Spinal cord (tissue), 9 donors: ENCODE measurements at regions not wholly inside any gene's neighbourhood (a gene's known extent, or its start where the extent isn't known, plus 50 kb on each side); places are given as distances from the start of the nearest gene placed in this dataset.
A peak's percentile ranks its signal among the peaks of the same experiment; 100 is the strongest.
"Not testable (repeated sequence)": the region's sequence is repeated elsewhere in the genome, so short reads cannot be mapped to it uniquely, and the experiment has no call there.

ENCODE experiments used
- DNase-seq, 6 donors: peaks; one replicate each; pipeline versions ENCODE4 v3.0.0 to v3.0.0-alpha.2; 2013 to 2015; ENCODE audit warnings: low spot score in 6 of 6, low read depth in 4 of 6
- H3K27ac ChIP-seq: one replicate; pipeline ENCODE4 v1.5.1; 2013; ENCODE audit warnings: low read depth, low read length, control low read depth
- H3K27me3 ChIP-seq: one replicate; pipeline ENCODE4 v1.6.1; 2013; ENCODE audit warnings: low read length; ENCODE audit not compliant: control insufficient read depth, insufficient read depth
- H3K36me3 ChIP-seq: one replicate; pipeline ENCODE4 v1.6.1; 2013; ENCODE audit warnings: low read length; ENCODE audit not compliant: control insufficient read depth, insufficient read depth
- H3K4me1 ChIP-seq: one replicate; pipeline ENCODE4 v1.6.1; 2013; ENCODE audit warnings: low read length; ENCODE audit not compliant: control insufficient read depth, insufficient read depth
- H3K4me3 ChIP-seq: one replicate; pipeline ENCODE4 v1.5.1; 2013; ENCODE audit warnings: low read depth, low read length, control low read depth
- H3K9me3 ChIP-seq: one replicate; pipeline ENCODE4 v1.6.1; 2013; ENCODE audit warnings: low read length; ENCODE audit not compliant: control insufficient read depth, insufficient read depth
- WGBS: methylation state at CpG from one replicate; pipeline ENCODE4 v1.1.5; 2013; ENCODE audit warnings: missing lambda C conversion rate; ENCODE audit not compliant: insufficient coverage; 5-methylcytosine and 5-hydroxymethylcytosine counted together
- donor health status: healthy.

DNA sequence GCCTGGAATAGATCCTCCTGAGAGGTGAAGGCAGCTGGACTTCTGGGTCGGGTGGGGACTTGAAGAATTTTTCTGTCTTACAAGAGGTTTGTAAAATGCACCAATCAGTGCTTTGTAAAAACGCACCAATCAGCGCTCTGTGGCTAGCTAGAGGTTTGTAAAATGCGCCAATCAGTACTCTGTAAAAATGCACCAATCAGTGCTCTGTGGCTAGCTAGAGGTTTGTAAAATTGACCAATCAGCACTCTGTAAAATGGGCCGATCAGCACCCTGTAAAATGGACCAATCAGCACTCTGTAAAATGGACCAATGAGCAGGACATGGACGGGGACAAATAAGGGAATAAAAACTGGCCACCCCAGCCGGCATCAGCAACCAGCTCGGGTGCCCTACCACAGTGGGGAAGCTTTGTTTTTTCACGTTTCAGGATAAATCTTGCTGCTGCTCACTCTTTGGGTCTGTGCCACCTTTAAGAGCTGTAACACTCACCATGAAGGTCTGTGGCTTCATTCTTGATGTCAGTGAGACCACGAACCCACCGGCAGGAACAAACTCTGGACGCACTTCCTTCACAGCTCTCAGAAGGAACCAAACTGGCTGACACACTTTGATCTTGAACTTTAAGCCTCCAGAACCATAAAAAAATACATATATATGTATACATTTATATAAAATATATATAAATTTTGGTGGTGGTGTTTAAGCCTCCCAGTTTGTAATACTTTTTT, 197.8 kb upstream of the SLCO3A1 start:
- not testable (repeated sequence) for H3K27me3 ChIP-seq, H3K9me3 ChIP-seq, H3K27ac ChIP-seq, H3K36me3 ChIP-seq, H3K4me1 ChIP-seq, H3K4me3 ChIP-seq, DNase-seq
- 86% methylated on average over 9 of the region's 12 CpGs for WGBS

DNA sequence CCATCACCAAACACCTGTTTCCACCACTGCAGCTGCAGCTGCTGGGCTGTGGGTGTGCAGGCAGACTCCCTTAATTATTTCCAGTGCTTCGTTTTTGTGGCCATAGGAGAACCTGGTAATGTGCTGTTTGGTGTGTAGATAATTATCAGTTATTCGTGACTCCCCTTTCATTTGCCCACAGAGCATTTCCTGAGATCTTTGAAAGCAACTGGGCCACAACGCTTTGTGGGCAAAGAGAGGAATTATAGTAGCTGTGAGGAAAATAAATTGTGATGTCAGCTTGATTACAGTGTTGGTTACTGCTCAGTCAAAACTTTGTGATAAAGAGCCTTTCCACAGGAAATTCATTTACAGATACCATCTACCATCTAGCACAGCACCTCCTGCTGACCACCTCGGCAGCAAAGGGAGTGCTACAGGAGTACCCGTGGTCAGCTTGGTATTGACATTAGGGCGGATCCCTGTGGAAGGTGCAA, 193.3 kb upstream of the SLCO3A1 start:
- no peak for DNase-seq
- no peak overlapping the region for H3K4me3 ChIP-seq
- H3K4me1 ChIP-seq, result no peaks in the 10 kb centered on the region
- no peak overlapping the region for H3K27ac ChIP-seq
- no peaks in the 10 kb centered on the region for H3K36me3 ChIP-seq
- no peaks in the 10 kb centered on the region for H3K9me3 ChIP-seq
- 56% methylated on average over 2 of the region's 6 CpGs for WGBS
- no peaks in the 10 kb centered on the region for H3K27me3 ChIP-seq

DNA sequence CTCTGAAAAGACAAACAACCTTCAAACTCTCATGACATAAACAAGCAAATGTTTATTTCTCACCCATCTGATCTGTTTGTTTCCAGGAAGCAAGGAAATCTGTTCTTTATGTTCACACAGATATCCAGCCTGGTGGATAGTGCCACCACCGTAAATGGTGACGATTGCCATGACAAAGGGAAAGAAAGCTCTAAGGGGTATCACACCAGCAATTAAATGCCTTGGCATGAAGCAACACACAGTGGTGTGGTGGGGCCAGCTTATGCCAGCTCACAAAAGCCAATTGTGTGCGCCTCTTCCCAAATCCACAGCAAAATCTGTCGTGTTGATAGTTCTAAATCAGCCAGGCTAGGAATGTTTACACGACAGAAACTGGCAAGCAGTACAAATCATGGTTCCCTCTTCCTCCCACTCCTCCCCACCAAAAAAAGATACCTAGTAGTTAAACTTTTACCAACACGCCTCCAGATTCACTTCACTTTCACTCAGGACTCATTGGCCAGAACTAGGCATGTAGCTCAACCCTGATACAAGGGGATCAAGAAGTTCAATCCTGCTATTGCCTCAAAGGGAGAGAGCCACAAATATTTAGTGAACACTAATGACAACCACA, 189.2 kb upstream of the SLCO3A1 start:
- H3K9me3 ChIP-seq, result no peaks in the 10 kb centered on the region
- peak in 2 of 6 donors; percentile 12 to 17 for DNase-seq
- H3K27ac ChIP-seq, result no peak overlapping the region
- H3K36me3 ChIP-seq, result no peaks in the 10 kb centered on the region
- no peaks in the 10 kb centered on the region for H3K27me3 ChIP-seq
- 38% methylated on average over 6 of the region's 6 CpGs for WGBS
- H3K4me3 ChIP-seq, result no peak overlapping the region
- H3K4me1 ChIP-seq, result no peaks in the 10 kb centered on the region

DNA sequence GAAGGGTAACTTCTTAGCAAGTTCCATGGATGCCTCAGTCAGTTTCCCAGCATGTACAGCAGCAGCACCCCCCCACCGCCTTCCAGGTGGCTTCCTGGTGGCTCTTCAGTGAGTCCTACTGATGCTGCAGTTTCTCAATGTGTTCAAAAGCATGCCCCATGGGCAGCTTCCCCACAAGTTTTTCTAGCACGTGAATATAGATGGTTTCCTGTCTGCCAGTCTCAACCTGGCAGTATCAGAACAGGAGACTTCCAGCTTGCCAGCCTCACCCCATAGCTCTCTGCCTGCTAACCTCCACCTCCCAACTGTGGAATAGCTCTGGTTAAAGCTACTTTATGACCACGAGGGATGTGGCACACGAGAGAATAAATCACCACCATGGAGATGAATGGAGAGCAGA, 188.3 kb upstream of the SLCO3A1 start:
- no peak for DNase-seq
- no peaks in the 10 kb centered on the region for H3K36me3 ChIP-seq
- no peaks in the 10 kb centered on the region for H3K27me3 ChIP-seq
- WGBS, result 97% methylated on average over 3 of the region's 4 CpGs
- H3K9me3 ChIP-seq, result no peaks in the 10 kb centered on the region
- H3K4me3 ChIP-seq, result no peak overlapping the region
- H3K4me1 ChIP-seq, result no peaks in the 10 kb centered on the region
- H3K27ac ChIP-seq, result no peak overlapping the region

DNA sequence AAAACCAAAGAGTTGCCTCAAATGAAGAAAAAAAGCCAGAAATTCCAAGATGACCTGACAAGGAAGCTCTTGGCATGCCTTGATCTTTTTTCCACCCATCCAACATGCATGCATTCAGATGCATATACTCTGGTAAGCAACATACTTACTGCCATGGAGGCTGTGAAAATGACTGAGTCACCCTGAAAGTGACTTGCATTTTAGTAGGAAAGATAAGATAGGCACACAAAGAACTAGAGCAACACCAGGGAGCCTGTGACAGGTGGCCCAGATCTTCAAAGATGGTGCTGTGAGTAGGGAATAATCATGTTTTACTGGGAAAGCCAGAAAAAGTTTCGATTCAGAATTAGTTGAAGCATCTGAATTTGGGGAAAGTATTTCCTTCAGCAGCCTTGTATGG, 185.1 kb upstream of the SLCO3A1 start:
- no peak overlapping the region for H3K27ac ChIP-seq

DNA sequence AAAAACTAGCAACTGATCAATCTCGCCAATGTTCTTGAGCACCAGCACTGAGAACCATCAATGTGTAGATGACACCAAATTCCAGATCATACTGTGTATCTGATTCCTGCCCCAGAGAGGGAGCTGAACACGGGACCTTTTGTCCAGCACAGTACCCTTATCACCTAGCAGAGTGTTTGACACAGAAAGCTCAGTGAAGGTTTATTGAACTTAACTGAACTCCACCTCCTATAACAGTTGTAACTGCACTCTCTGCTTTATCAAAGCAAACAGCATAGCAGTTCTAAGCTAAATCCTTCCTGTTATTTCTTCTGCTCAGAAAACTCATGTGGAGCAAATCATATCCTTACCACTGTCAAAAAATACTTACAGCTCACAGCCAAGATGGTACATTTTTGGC, 183.4 kb upstream of the SLCO3A1 start:
- 100% methylated on average over 1 of the region's 2 CpGs for WGBS
- DNase-seq, result no peak

More for the DNA sequence above, 185.1 kb upstream of the SLCO3A1 start:
- Histone ChIP-seq H3K4me3 (no peak overlapping the region), H3K9me3 (no peaks in the 10 kb centered on the region), H3K27me3 (no peaks in the 10 kb centered on the region), H3K36me3 (no peaks in the 10 kb centered on the region), H3K4me1 (no peaks in the 10 kb centered on the region)
- WGBS, result 100% methylated on average over 1 of the region's 1 CpG
- DNase-seq, result no peak

DNA sequence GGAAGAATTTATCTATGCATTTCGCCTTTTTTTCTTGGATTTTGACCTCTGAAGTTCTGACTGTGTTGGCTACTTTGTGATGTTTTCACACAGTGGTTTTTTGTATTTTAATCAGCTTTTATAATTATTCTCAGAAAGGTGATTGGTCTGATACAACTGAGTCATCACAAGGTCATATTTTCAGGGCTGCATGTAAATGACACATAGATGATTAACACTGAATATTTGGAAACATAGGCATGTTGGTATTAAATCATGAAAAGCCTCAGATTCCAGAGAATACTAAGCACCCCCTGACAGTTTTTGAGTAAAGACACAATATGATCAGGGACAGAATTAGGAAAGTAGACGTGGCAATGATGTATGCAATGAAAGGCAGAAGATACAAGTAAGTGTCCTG, 175.5 kb upstream of the SLCO3A1 start:
- Histone ChIP-seq H3K4me3 (no peak overlapping the region), H3K36me3 (no peaks in the 10 kb centered on the region), H3K27ac (no peak overlapping the region), H3K27me3 (no peaks in the 10 kb centered on the region), H3K9me3 (peaks cover 3% of the 10 kb centered on the region), H3K4me1 (no peaks in the 10 kb centered on the region)
- DNase-seq, result no peak
- WGBS, result no CpG with 5 or more reads among the region's 2 CpGs

More for the DNA sequence above, 183.4 kb upstream of the SLCO3A1 start:
- no peaks in the 10 kb centered on the region for H3K4me1 ChIP-seq
- H3K9me3 ChIP-seq, result peaks cover 3% of the 10 kb centered on the region
- no peaks in the 10 kb centered on the region for H3K27me3 ChIP-seq
- no peak overlapping the region for H3K27ac ChIP-seq
- no peak overlapping the region for H3K4me3 ChIP-seq
- no peaks in the 10 kb centered on the region for H3K36me3 ChIP-seq

DNA sequence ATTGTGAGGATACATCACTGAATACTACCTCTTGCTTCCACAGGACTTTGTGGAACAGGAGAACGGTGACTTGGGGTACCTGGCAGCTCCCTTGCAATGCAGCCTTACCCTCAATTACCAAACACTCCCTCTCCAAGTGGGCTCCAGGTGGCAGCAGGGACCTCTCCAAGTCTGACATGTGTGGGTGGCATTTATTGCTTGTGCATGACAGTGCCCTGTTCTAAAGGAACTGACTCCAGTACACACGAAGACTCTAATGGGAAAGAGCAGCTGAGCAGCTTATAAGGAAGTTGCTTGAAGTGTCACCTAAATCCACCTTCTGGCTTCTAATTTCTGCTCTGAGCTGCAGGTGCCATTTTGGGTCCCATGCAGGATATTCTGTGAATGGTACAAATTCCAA, 174.1 kb upstream of the SLCO3A1 start:
- no peak overlapping the region for H3K4me3 ChIP-seq
- peaks cover 3% of the 10 kb centered on the region for H3K9me3 ChIP-seq
- no peaks in the 10 kb centered on the region for H3K27me3 ChIP-seq
- H3K36me3 ChIP-seq, result no peaks in the 10 kb centered on the region
- no peaks in the 10 kb centered on the region for H3K4me1 ChIP-seq
- H3K27ac ChIP-seq, result no peak overlapping the region
- 100% methylated on average over 1 of the region's 2 CpGs for WGBS
- DNase-seq, result no peak

DNA sequence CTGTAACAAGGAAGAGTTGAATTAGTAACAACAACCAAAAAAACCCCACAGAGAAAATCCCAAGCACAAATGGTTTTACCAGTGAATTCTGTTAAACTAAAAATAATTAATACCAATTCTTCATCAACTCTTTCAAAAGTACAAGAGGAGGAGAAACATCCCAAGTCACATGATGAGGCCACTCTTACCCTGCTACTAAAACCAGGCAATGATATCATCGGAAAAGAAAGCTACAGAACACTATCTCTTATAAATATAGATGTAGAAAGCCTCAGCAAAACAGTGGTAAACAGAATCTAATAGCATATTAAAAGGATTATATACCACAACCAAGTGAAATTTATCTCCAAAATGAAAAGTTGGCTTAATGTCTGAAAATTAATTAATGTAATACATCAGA, 168.1 kb upstream of the SLCO3A1 start:
- no peaks in the 10 kb centered on the region for H3K4me1 ChIP-seq
- no CpG with 5 or more reads among the region's 1 CpG for WGBS
- H3K9me3 ChIP-seq, result no peaks in the 10 kb centered on the region
- H3K27ac ChIP-seq, result no peak overlapping the region
- no peak overlapping the region for H3K4me3 ChIP-seq
- DNase-seq, result no peak
- H3K27me3 ChIP-seq, result no peaks in the 10 kb centered on the region
- no peaks in the 10 kb centered on the region for H3K36me3 ChIP-seq

DNA sequence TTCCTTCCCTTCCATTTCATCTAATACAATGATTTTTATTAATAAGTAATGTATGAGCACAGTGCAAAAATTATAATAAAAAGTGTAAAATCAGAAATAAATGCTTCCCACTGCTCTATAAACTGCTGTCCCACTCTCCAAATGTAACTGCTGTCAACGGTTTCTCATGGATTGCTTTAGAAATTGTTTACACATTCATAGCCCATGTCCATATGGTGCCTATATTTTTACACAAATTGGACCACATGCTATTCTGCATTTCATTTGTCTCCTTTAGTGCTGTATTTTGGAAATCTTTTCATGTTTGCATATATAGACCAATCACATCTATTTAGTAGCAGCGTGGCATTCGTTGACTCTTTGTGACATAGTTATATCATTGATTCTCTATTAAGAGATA, 164.7 kb upstream of the SLCO3A1 start:
- H3K4me3 ChIP-seq, result no peak overlapping the region
- H3K27ac ChIP-seq, result no peak overlapping the region
- WGBS, result no CpG with 5 or more reads among the region's 3 CpGs
- H3K9me3 ChIP-seq, result no peaks in the 10 kb centered on the region
- no peaks in the 10 kb centered on the region for H3K4me1 ChIP-seq
- no peaks in the 10 kb centered on the region for H3K36me3 ChIP-seq
- no peaks in the 10 kb centered on the region for H3K27me3 ChIP-seq
- peak in 1 of 6 donors; percentile 75 for DNase-seq
